WTC11 (cell line): ENCODE measurements at regions not wholly inside any gene's neighbourhood (a gene's known extent, or its start where the extent isn't known, plus 50 kb on each side); places are given as distances from the start of the nearest gene placed in this dataset.

ENCODE experiments used
- ATAC-seq: fragments of 200-7000 bp; cut with Tn5 transposase; 2 replicates; pipeline ENCODE4 v1.10.0; 2021; ENCODE audit warnings: mild to moderate bottlenecking, moderate library complexity
- CTCF ChIA-PET: fragments of 300-600 bp; sonication (Branson Sonifier 250); formaldehyde crosslinking; loops from one replicate; lab custom pipeline; 2021; ENCODE audit warnings: antibody characterized with exemption; lab: Charles Lee
- POLR2A ChIA-PET: fragments of 350-600 bp; sonication (Branson Sonifier 250); formaldehyde crosslinking; loops from one replicate; lab custom pipeline; 2021; ENCODE audit warnings: antibody characterized with exemption; lab: Charles Lee
- DNase-seq: peaks from one replicate; pipeline ENCODE4 v3.0.0; 2021; ENCODE audit warnings: low spot score
- H3K27ac Mint-ChIP-seq: 2 replicates; pipeline ENCODE4 v1.8.0; 2021; ENCODE audit warnings: mixed read lengths
- H3K27me3 Mint-ChIP-seq: 2 replicates; pipeline ENCODE4 v1.8.0; 2021; ENCODE audit warnings: low read depth, mild to moderate bottlenecking, moderate library complexity, mixed read lengths
- H3K36me3 Mint-ChIP-seq: 2 replicates; pipeline ENCODE4 v1.8.0; 2021; ENCODE audit warnings: mixed read lengths
- H3K4me1 Mint-ChIP-seq: 2 replicates; pipeline ENCODE4 v1.8.0; 2022; ENCODE audit warnings: mixed read lengths
- H3K4me3 Mint-ChIP-seq: 2 replicates; pipeline ENCODE4 v1.8.0; 2021; ENCODE audit warnings: mild to moderate bottlenecking, moderate library complexity, mixed read lengths
- H3K9me3 Mint-ChIP-seq: 2 replicates; pipeline ENCODE4 v1.8.0; 2021; ENCODE audit warnings: mixed read lengths
- AFF4 ChIP-seq: sonication (generic); formaldehyde crosslinking; IDR thresholded peaks from 2 replicates; pipeline ENCODE4 v1.8.1; 2023; ENCODE audit warnings: mild to moderate bottlenecking, missing genetic modification reagents, borderline replicate concordance
- ATF2 ChIP-seq: sonication (generic); formaldehyde crosslinking; IDR thresholded peaks from 2 replicates; pipeline ENCODE4 v1.8.1; 2022; ENCODE audit warnings: low read depth, missing genetic modification reagents, borderline replicate concordance
- CREB1 ChIP-seq: sonication (generic); formaldehyde crosslinking; IDR thresholded peaks from 2 replicates; pipeline ENCODE4 v1.8.0; 2023; ENCODE audit warnings: mild to moderate bottlenecking, missing genetic modification reagents
- E2F5 ChIP-seq: sonication (generic); formaldehyde crosslinking; IDR thresholded peaks from 2 replicates; pipeline ENCODE4 v1.8.1; 2022; ENCODE audit warnings: mild to moderate bottlenecking, moderate library complexity, missing genetic modification reagents
- ELF4 ChIP-seq: sonication (generic); formaldehyde crosslinking; IDR thresholded peaks from 2 replicates; pipeline ENCODE4 v1.8.1; 2022; ENCODE audit warnings: low read depth, mild to moderate bottlenecking, moderate library complexity, missing genetic modification reagents
- ESRRA ChIP-seq: sonication (generic); formaldehyde crosslinking; IDR thresholded peaks from 2 replicates; pipeline ENCODE4 v1.8.1; 2022; ENCODE audit warnings: mild to moderate bottlenecking, missing genetic modification reagents, borderline replicate concordance
- ETV6 ChIP-seq: sonication (generic); formaldehyde crosslinking; IDR thresholded peaks from 2 replicates; pipeline ENCODE4 v1.8.1; 2022; ENCODE audit warnings: mild to moderate bottlenecking, missing genetic modification reagents
- GTF2I ChIP-seq: fragments of 250-450 bp; sonication (Bioruptor Pico); conservative IDR thresholded peaks from 2 replicates; pipeline ENCODE4 v1.4.0; 2021; ENCODE audit warnings: mild to moderate bottlenecking
- KAT7 ChIP-seq: sonication (generic); formaldehyde crosslinking; IDR thresholded peaks from 2 replicates; pipeline ENCODE4 v1.8.1; 2023; ENCODE audit warnings: missing genetic modification reagents, mild to moderate bottlenecking, borderline replicate concordance
- MXD4 ChIP-seq: fragments of 250-450 bp; sonication (Bioruptor Pico); IDR thresholded peaks from 2 replicates; pipeline ENCODE4 v1.8.0; 2021; ENCODE audit warnings: mild to moderate bottlenecking, moderate library complexity, borderline replicate concordance
- MYBL2 ChIP-seq: sonication (generic); formaldehyde crosslinking; IDR thresholded peaks from 2 replicates; pipeline ENCODE4 v1.8.1; 2023; ENCODE audit warnings: mild to moderate bottlenecking, moderate library complexity, missing genetic modification reagents
- NR3C1 ChIP-seq: sonication (generic); formaldehyde crosslinking; conservative IDR thresholded peaks from 2 replicates; pipeline ENCODE4 v1.8.1; 2023; ENCODE audit warnings: low read depth, mild to moderate bottlenecking, missing genetic modification reagents
- PRDM15 ChIP-seq: sonication (generic); formaldehyde crosslinking; IDR thresholded peaks from 2 replicates; pipeline ENCODE4 v1.8.0; 2022; ENCODE audit warnings: missing genetic modification reagents
- PRRX2 ChIP-seq: fragments of 250-450 bp; sonication (Bioruptor Pico); IDR thresholded peaks from 2 replicates; pipeline ENCODE4 v1.8.0; 2021; ENCODE audit warnings: mild to moderate bottlenecking
- SMAD3 ChIP-seq: sonication (generic); formaldehyde crosslinking; IDR thresholded peaks from 2 replicates; pipeline ENCODE4 v1.8.0; 2022; ENCODE audit warnings: missing genetic modification reagents, mild to moderate bottlenecking, borderline replicate concordance
- SP1 ChIP-seq: sonication (generic); formaldehyde crosslinking; conservative IDR thresholded peaks from 2 replicates; pipeline ENCODE4 v1.8.1; 2022; ENCODE audit warnings: missing genetic modification reagents
- TEAD4 ChIP-seq: sonication (generic); formaldehyde crosslinking; IDR thresholded peaks from 2 replicates; pipeline ENCODE4 v1.8.0; 2022; ENCODE audit warnings: mild to moderate bottlenecking, missing genetic modification reagents
- TP53 ChIP-seq: sonication (generic); formaldehyde crosslinking; IDR thresholded peaks from 2 replicates; pipeline ENCODE4 v1.8.1; 2023; ENCODE audit warnings: mild to moderate bottlenecking, missing genetic modification reagents
- ZNF281 ChIP-seq: sonication (generic); formaldehyde crosslinking; IDR thresholded peaks from 2 replicates; pipeline ENCODE4 v1.8.0; 2023; ENCODE audit warnings: mild to moderate bottlenecking, missing genetic modification reagents
- ZNF416 ChIP-seq: fragments of 250-450 bp; sonication (Bioruptor Pico); IDR thresholded peaks from 2 replicates; pipeline ENCODE4 v1.9.0; 2021; ENCODE audit warnings: mild to moderate bottlenecking, inconsistent platforms
- ZNF512 ChIP-seq: sonication (generic); formaldehyde crosslinking; IDR thresholded peaks from 2 replicates; pipeline ENCODE4 v1.8.1; 2022; ENCODE audit warnings: missing genetic modification reagents, borderline replicate concordance

GRCh38 chr9:87116492-87116891 lies 169.2 kb upstream of the GAS1 start (continued):
- TF ChIP-seq ZNF281 (no peak), MXD4 (CRISPR knock-in tag) (no peak), ZNF416 (no peak)

GRCh38 chr9:87118594-87118993 lies 171.3 kb upstream of the GAS1 start:
- no peaks in the 10 kb centered on the region for H3K4me1 Mint-ChIP-seq
- no peak overlapping the region for H3K27ac Mint-ChIP-seq
- ATAC-seq, result no peak
- no peaks in the 10 kb centered on the region for H3K9me3 Mint-ChIP-seq
- POLR2A ChIA-PET, result no interaction called here
- CTCF ChIA-PET, result interaction anchor here (0.5 kb wide), 1 partner anchor 12 kb away, joined by 5 read pairs; no protein-coding TSS in a partner anchor
- TF ChIP-seq MYBL2 (no peak), CREB1 (no peak), PRDM15 (no peak), SMAD3 (no peak), ESRRA (no peak), SP1 (no peak), TP53 (CRISPR knock-in tag) (no peak), KAT7 (CRISPR knock-in tag) (no peak), ZNF512 (CRISPR knock-in tag) (no peak), E2F5 (CRISPR knock-in tag) (no peak)
- no peak for DNase-seq
- H3K36me3 Mint-ChIP-seq, result no peaks in the 10 kb centered on the region
- no peak overlapping the region for H3K4me3 Mint-ChIP-seq
- no peaks in the 10 kb centered on the region; the same call in 1 of the 2 replicates for H3K27me3 Mint-ChIP-seq

- POLR2A ChIA-PET, result no interaction called here
- no peak for ATAC-seq
- TF ChIP-seq ATF2 (CRISPR knock-in tag) (no peak), NR3C1 (CRISPR knock-in tag) (no peak), ETV6 (no peak), AFF4 (CRISPR knock-in tag) (no peak), KAT7 (CRISPR knock-in tag) (no peak), PRRX2 (CRISPR knock-in tag) (no peak), GTF2I (CRISPR knock-in tag) (no peak), TEAD4 (CRISPR knock-in tag) (no peak), ELF4 (CRISPR knock-in tag) (no peak)
These were observed 172.1 kb upstream of the GAS1 start for GRCh38 chr9:87119328-87119881.

More at GRCh38 chr9:87119328-87119881, 172.1 kb upstream of the GAS1 start:
- H3K27me3 Mint-ChIP-seq, result no peaks in the 10 kb centered on the region; the same call in 1 of the 2 replicates
- H3K4me3 Mint-ChIP-seq, result no peak overlapping the region
- H3K9me3 Mint-ChIP-seq, result no peaks in the 10 kb centered on the region
- no peaks in the 10 kb centered on the region for H3K4me1 Mint-ChIP-seq
- CTCF ChIA-PET, result no interaction called here
- no peak for DNase-seq
- no peaks in the 10 kb centered on the region for H3K36me3 Mint-ChIP-seq
- no peak overlapping the region for H3K27ac Mint-ChIP-seq
